H1 (cell line): ENCODE measurements at regions not wholly inside any gene's neighbourhood (a gene's known extent, or its start where the extent isn't known, plus 50 kb on each side); places are given as distances from the start of the nearest gene placed in this dataset.
A peak's percentile ranks its signal among the peaks of the same experiment; 100 is the strongest.

ENCODE experiments used
- CTCF ChIA-PET: fragments of 300-600 bp; sonication (Branson Sonifier 250); formaldehyde crosslinking; loops from one replicate; lab custom pipeline; 2021; ENCODE audit not compliant: partially characterized antibody; lab: Charles Lee
- POLR2A ChIA-PET: fragments of 300-600 bp; sonication (Branson Sonifier 250); formaldehyde crosslinking; loops from one replicate; lab custom pipeline; 2021; ENCODE audit warnings: inconsistent platforms; ENCODE audit not compliant: partially characterized antibody; lab: Charles Lee
- DNase-seq, 2 experiments: peaks; one replicate each; pipeline versions ENCODE4 v3.0.0 to v3.0.0-alpha.2; 2010 to 2022; ENCODE audit warnings: low spot score in 2 of 2, low read depth in 1 of 2, mixed read lengths in 1 of 2
- FAIRE-seq: peaks from 2 replicates; lab custom pipeline; 2011; peaks lifted over from hg19 to GRCh38; lab: Jason Lieb, UNC
- H2AFZ ChIP-seq: 2 replicates; pipeline ENCODE4 v1.8.1; 2012; ENCODE audit warnings: low read length, inconsistent platforms
- H2AK5ac ChIP-seq: 2 replicates; pipeline ENCODE4 v1.6.1; 2013; ENCODE audit warnings: low read depth, low read length
- H2BK120ac ChIP-seq: replicated peaks from 2 replicates; pipeline ENCODE3; 2013; ENCODE audit warnings: low read depth, low read length, inconsistent platforms
- H2BK12ac ChIP-seq: 2 replicates; pipeline ENCODE4 v1.6.1; 2013; ENCODE audit warnings: low read depth, low read length
- H2BK15ac ChIP-seq: 2 replicates; pipeline ENCODE4 v1.6.1; 2013; ENCODE audit warnings: low read length
- H2BK20ac ChIP-seq: 2 replicates; pipeline ENCODE4 v1.6.1; 2013; ENCODE audit warnings: low read length
- H2BK5ac ChIP-seq: 2 replicates; pipeline ENCODE4 v1.6.1; 2013; ENCODE audit warnings: low read depth, low read length
- H3K14ac ChIP-seq: 2 replicates; pipeline ENCODE4 v1.6.1; 2013; ENCODE audit warnings: inconsistent platforms; ENCODE audit not compliant: insufficient read length
- H3K18ac ChIP-seq: 2 replicates; pipeline ENCODE4 v1.6.1; 2013; ENCODE audit warnings: low read length; ENCODE audit errors: extremely low read depth
- H3K23ac ChIP-seq: 2 replicates; pipeline ENCODE4 v1.6.1; 2013; ENCODE audit warnings: inconsistent platforms; ENCODE audit not compliant: insufficient read length
- H3K23me2 ChIP-seq: 2 replicates; pipeline ENCODE4 v1.6.1; 2013; ENCODE audit warnings: low read depth, low read length
- H3K27ac ChIP-seq: 2 replicates; pipeline ENCODE4 v1.6.1; 2011; ENCODE audit warnings: low read depth, low read length, inconsistent platforms
- H3K27me3 ChIP-seq, 4 experiments: replicated peaks in 1 of 4; 1 replicate in 1 of 4; 2 replicates in 3 of 4; pipeline versions ENCODE4 v1.6.1 to v1.8.1; 2011 to 2013; ENCODE audit warnings: low read length in 3 of 4, mild to moderate bottlenecking in 3 of 4, inconsistent platforms in 2 of 4, mixed read lengths in 2 of 4, moderate library complexity in 1 of 4; ENCODE audit not compliant: control insufficient read depth in 3 of 4, insufficient read depth in 3 of 4; ENCODE audit errors: extremely low read depth in 1 of 4
- H3K36me3 ChIP-seq, 4 experiments: 2 replicates each; pipeline versions ENCODE4 v1.6.1 to v1.8.1; 2011 to 2013; ENCODE audit warnings: mild to moderate bottlenecking in 4 of 4, low read length in 3 of 4, moderate library complexity in 2 of 4, control low read depth in 1 of 4, inconsistent platforms in 1 of 4; ENCODE audit not compliant: insufficient read depth in 4 of 4, control insufficient read depth in 2 of 4
- H3K4ac ChIP-seq: replicated peaks from 2 replicates; pipeline ENCODE3; 2013; ENCODE audit warnings: low read length, low read depth, mixed read lengths, inconsistent platforms; ENCODE audit not compliant: insufficient read length
- H3K4me1 ChIP-seq, 4 experiments: replicated peaks in 1 of 4; 1 replicate in 1 of 4; 2 replicates in 3 of 4; pipeline versions ENCODE4 v1.6.1 to v1.8.1; 2011 to 2013; ENCODE audit warnings: low read length in 3 of 4, inconsistent platforms in 2 of 4, mixed read lengths in 1 of 4; ENCODE audit not compliant: insufficient read depth in 4 of 4, control insufficient read depth in 3 of 4
- H3K4me2 ChIP-seq, 2 experiments: 2 replicates each; pipeline versions ENCODE4 v1.6.1 to v1.8.1; 2011 to 2013; ENCODE audit warnings: low read depth in 2 of 2, low read length in 2 of 2, control low read depth in 1 of 2, inconsistent platforms in 1 of 2, mild to moderate bottlenecking in 1 of 2; ENCODE audit not compliant: insufficient read depth in 1 of 2
- H3K4me3 ChIP-seq, 4 experiments: fragments of 200-600, 300-600 bp in 1 of 4; sonication (generic), shearing (Covaris generic), sonication (Bioruptor Twin) in 1 of 4; 2 replicates each; pipeline versions ENCODE4 v1.5.1 to v1.8.1; 2011 to 2016; ENCODE audit warnings: low read length in 4 of 4, low read depth in 3 of 4, control low read depth in 2 of 4, inconsistent platforms in 2 of 4, mild to moderate bottlenecking in 2 of 4, mixed read lengths in 1 of 4, moderate library complexity in 1 of 4; ENCODE audit not compliant: insufficient read depth in 2 of 4; ENCODE audit errors: extremely low read depth in 1 of 4
- H3K56ac ChIP-seq: replicated peaks from 2 replicates; pipeline ENCODE3; 2013; ENCODE audit warnings: low read depth, mild to moderate bottlenecking, mixed read lengths, low read length, inconsistent platforms; ENCODE audit not compliant: insufficient read length
- H3K79me1 ChIP-seq: 2 replicates; pipeline ENCODE4 v1.6.1; 2013; ENCODE audit warnings: low read depth, low read length, control low read depth
- H3K79me2 ChIP-seq, 2 experiments: 2 replicates each; pipeline versions ENCODE4 v1.6.1 to v1.8.1; 2012 to 2013; ENCODE audit warnings: low read length in 2 of 2, mild to moderate bottlenecking in 2 of 2, inconsistent platforms in 1 of 2; ENCODE audit not compliant: insufficient read depth in 2 of 2, control insufficient read depth in 1 of 2
- H3K9ac ChIP-seq, 4 experiments: replicated peaks in 1 of 4; 1 replicate in 1 of 4; 2 replicates in 3 of 4; pipeline versions ENCODE4 v1.6.1 to v1.8.1; 2011 to 2013; ENCODE audit warnings: low read depth in 3 of 4, low read length in 3 of 4, control low read depth in 2 of 4, mild to moderate bottlenecking in 2 of 4, moderate library complexity in 2 of 4, inconsistent platforms in 1 of 4; ENCODE audit errors: extremely low read depth in 1 of 4
- H3K9me3 ChIP-seq, 2 experiments: 2 replicates each; pipeline versions ENCODE4 v1.6.1 to v1.8.1; 2012 to 2013; ENCODE audit warnings: mild to moderate bottlenecking in 2 of 2, moderate library complexity in 2 of 2, control low read depth in 1 of 2, inconsistent platforms in 1 of 2, low read depth in 1 of 2, low read length in 1 of 2, mixed read lengths in 1 of 2; ENCODE audit not compliant: insufficient read depth in 2 of 2
- H4K20me1 ChIP-seq, 2 experiments: replicated peaks in 1 of 2; 2 replicates each; pipeline versions ENCODE3 to v1.8.1; 2011 to 2013; ENCODE audit warnings: inconsistent platforms in 2 of 2, low read length in 2 of 2, mild to moderate bottlenecking in 1 of 2; ENCODE audit not compliant: insufficient read depth in 2 of 2, control insufficient read depth in 1 of 2
- H4K5ac ChIP-seq: 2 replicates; pipeline ENCODE4 v1.6.1; 2013; ENCODE audit warnings: low read length, low read depth, mixed read lengths, inconsistent platforms; ENCODE audit not compliant: insufficient read length
- H4K8ac ChIP-seq: 2 replicates; pipeline ENCODE4 v1.8.0; 2013; ENCODE audit warnings: mild to moderate bottlenecking, moderate library complexity, low read length, inconsistent platforms; ENCODE audit not compliant: insufficient read depth; ENCODE audit errors: extremely low read depth
- H4K91ac ChIP-seq: replicated peaks from 2 replicates; pipeline ENCODE3; 2013; ENCODE audit warnings: low read length, mixed read lengths, inconsistent platforms; ENCODE audit not compliant: insufficient read length
- NRF1 ChIP-seq: IDR thresholded peaks from 2 replicates; pipeline ENCODE4 v1.6.1; 2011; ENCODE audit warnings: mild to moderate bottlenecking, low read depth, low read length, improper control_type of control experiment
- POU5F1 ChIP-seq: IDR thresholded peaks from 2 replicates; pipeline ENCODE4 v1.6.1; 2011; ENCODE audit warnings: low read depth, mild to moderate bottlenecking, low read length, moderate library complexity
- RAD21 ChIP-seq, 2 experiments: IDR thresholded peaks in 1 of 2; conservative IDR thresholded peaks in 1 of 2; 2 replicates each; pipeline ENCODE4 v1.6.1; 2011; ENCODE audit warnings: low read depth in 2 of 2, low read length in 2 of 2, improper control_type of control experiment in 1 of 2, inconsistent platforms in 1 of 2, mild to moderate bottlenecking in 1 of 2, moderate library complexity in 1 of 2
- WGBS, 2 experiments: shearing (Covaris generic) in 1 of 2; methylation state at CpG; one replicate each; pipeline versions ENCODE4 v1.1.6 to v1.1.7; 2013 to 2015; ENCODE audit warnings: low lambda C conversion rate in 2 of 2, mixed read lengths in 2 of 2, inconsistent platforms in 1 of 2, low coverage in 1 of 2, missing lambda C conversion rate in 1 of 2; ENCODE audit not compliant: insufficient replicate concordance in 2 of 2, insufficient coverage in 1 of 2, insufficient read length in 1 of 2; ENCODE audit errors: extremely low coverage in 1 of 2, missing lambda C conversion rate in 1 of 2; 5-methylcytosine and 5-hydroxymethylcytosine counted together

DNA sequence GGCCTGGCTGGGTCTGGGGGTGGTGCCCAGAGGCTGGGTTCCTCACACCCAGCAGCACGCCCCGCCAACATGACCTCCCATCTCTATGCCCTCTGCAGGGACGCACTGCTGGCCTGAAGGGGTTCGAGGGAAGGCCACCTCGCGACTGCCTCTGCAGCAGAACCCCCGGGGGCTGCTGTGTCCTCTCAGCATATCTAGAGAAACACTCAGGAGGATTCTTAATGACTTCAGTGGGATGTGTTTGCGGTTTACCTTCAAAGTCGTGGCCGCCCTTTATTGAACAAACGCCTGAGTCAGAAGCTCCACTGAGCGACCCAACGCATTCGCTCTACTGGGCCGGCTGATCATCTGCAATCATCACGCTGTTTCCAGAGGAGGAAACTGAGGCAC, 54.8 kb upstream of the GATA5 start:
- WGBS, 2 experiments: 88% methylated on average over 16 of the region's 16 CpGs; no CpG with 5 or more reads in 1 of the 2 experiments
- no peak overlapping the region for H3K14ac ChIP-seq
- no peak overlapping the region for H3K4me2 ChIP-seq
- no peak for FAIRE-seq
- no peaks in the 10 kb centered on the region for H3K27me3 ChIP-seq
- H3K79me1 ChIP-seq: no peaks in the 10 kb centered on the region
- no peaks in the 10 kb centered on the region for H3K36me3 ChIP-seq
- H2BK12ac ChIP-seq: peak overlapping the region; percentile 68; the same call in 1 of the 2 replicates
- H3K18ac ChIP-seq: no peak overlapping the region
- no peak overlapping the region for H2AFZ ChIP-seq
- H3K23me2 ChIP-seq: no peaks in the 10 kb centered on the region
- H4K8ac ChIP-seq: no peak overlapping the region
- no peak overlapping the region for H3K27ac ChIP-seq
- H2BK120ac ChIP-seq: no peak overlapping the region
- no peak overlapping the region for H4K91ac ChIP-seq
- H3K9me3 ChIP-seq: no peaks in the 10 kb centered on the region
- H3K4me3 ChIP-seq: no peak overlapping the region
- POLR2A ChIA-PET: interaction anchor here (1.2 kb wide), 1 partner anchor 81 kb away, joined by 3 read pairs; no protein-coding TSS in a partner anchor
- H4K20me1 ChIP-seq: no peaks in the 10 kb centered on the region
- no peak overlapping the region for H3K4ac ChIP-seq
- H3K56ac ChIP-seq: no peak overlapping the region
- H2BK5ac ChIP-seq: no peak overlapping the region
- H2BK20ac ChIP-seq: no peak overlapping the region
- no peak overlapping the region for H3K9ac ChIP-seq
- no peak overlapping the region for H2AK5ac ChIP-seq
- no peaks in the 10 kb centered on the region for H3K79me2 ChIP-seq
- CTCF ChIA-PET: interaction anchor here (0.8 to 1.5 kb wide), 7 partner anchors 10 to 120 kb away, joined by 3 to 5 read pairs (median 3); no protein-coding TSS in a partner anchor
- no peaks in the 10 kb centered on the region; a peak in 1 of 7 replicates for H3K4me1 ChIP-seq
- no peak for DNase-seq
- no peak overlapping the region for H4K5ac ChIP-seq
- H2BK15ac ChIP-seq: no peak overlapping the region
- H3K23ac ChIP-seq: no peak overlapping the region
- TF ChIP-seq POU5F1: no peak
- TF ChIP-seq NRF1: no peak
- no peak for TF ChIP-seq RAD21 (IDR thresholded peaks at IDR 0.05 in 1 of 2, conservative IDR thresholded peaks at IDR 0.05 in 1 of 2; ENCODE audit: low read depth in 2 of 2, low read length in 2 of 2)
